ENCODE measurements at regions not wholly inside any gene's neighbourhood (a gene's known extent, or its start where the extent isn't known, plus 50 kb on each side); places are given as distances from the start of the nearest gene placed in this dataset.

DNA sequence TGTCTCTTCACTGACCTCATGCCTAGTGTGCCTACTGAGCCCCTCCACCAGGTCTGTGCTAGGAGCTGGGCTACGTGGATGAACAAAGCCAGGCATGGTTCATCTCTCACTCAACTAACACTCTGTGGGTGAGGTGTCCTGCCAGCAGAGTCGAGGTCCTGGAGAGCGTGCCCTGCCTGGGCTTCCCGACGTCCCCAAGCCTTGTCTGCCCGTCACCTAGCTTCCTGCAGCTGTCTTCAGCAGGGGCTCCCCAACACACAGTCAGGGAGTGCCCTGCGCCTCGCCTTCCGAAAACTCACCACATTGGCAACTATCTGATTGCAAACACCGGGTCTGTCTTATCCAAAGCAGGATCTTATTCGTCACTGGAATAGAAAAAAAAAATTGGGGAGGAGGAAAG lies 167.5 kb upstream of the ZC3H12A start:
- Histone ChIP-seq H3K27ac (ENCODE audit: insufficient read depth, low read length) (no peak overlapping the region), H3K27me3 (ENCODE audit: control insufficient read depth, insufficient read depth, low read length) (no peaks in the 10 kb centered on the region), H3K4me2 (ENCODE audit: extremely low read depth, insufficient read depth, low read length) (no peak overlapping the region), H3K36me3 (ENCODE audit: control insufficient read depth, insufficient read depth, low read length) (no peaks in the 10 kb centered on the region), H2AFZ (ENCODE audit: low read length) (no peak overlapping the region), H3K79me2 (ENCODE audit: control insufficient read depth, insufficient read depth, low read length) (no peaks in the 10 kb centered on the region), H3K4me3 (replicated peaks in 1 of 4; ENCODE audit: control extremely low read depth in 1 of 4, insufficient read depth in 1 of 4, low read depth in 3 of 4, low read length in 4 of 4) (no peak overlapping the region), H3K9ac (ENCODE audit: insufficient read depth, low read length) (no peak overlapping the region), H3K9me3 (ENCODE audit: control insufficient read depth, insufficient read depth, low read depth, low read length) (no peaks in the 10 kb centered on the region), H3K4me1 (ENCODE audit: control insufficient read depth, extremely low read depth, insufficient read depth, low read length) (no peaks in the 10 kb centered on the region), H4K20me1 (ENCODE audit: control insufficient read depth, extremely low read depth, insufficient read depth, low read length) (no peaks in the 10 kb centered on the region)
- TF ChIP-seq EZH2 (IDR thresholded peaks at IDR 0.05; ENCODE audit: low read length, missing control alignments) = no peak
- TF ChIP-seq, protein P1, sequence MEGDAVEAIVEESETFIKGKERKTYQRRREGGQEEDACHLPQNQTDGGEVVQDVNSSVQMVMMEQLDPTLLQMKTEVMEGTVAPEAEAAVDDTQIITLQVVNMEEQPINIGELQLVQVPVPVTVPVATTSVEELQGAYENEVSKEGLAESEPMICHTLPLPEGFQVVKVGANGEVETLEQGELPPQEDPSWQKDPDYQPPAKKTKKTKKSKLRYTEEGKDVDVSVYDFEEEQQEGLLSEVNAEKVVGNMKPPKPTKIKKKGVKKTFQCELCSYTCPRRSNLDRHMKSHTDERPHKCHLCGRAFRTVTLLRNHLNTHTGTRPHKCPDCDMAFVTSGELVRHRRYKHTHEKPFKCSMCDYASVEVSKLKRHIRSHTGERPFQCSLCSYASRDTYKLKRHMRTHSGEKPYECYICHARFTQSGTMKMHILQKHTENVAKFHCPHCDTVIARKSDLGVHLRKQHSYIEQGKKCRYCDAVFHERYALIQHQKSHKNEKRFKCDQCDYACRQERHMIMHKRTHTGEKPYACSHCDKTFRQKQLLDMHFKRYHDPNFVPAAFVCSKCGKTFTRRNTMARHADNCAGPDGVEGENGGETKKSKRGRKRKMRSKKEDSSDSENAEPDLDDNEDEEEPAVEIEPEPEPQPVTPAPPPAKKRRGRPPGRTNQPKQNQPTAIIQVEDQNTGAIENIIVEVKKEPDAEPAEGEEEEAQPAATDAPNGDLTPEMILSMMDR (conservative IDR thresholded peaks at IDR 0.05 in 1 of 2, IDR thresholded peaks at IDR 0.05 in 1 of 2; ENCODE audit: low read depth in 1 of 2, low read length in 2 of 2) = no peak
- no peak for DNase-seq (ENCODE audit: low read depth in 2 of 2)

DNA sequence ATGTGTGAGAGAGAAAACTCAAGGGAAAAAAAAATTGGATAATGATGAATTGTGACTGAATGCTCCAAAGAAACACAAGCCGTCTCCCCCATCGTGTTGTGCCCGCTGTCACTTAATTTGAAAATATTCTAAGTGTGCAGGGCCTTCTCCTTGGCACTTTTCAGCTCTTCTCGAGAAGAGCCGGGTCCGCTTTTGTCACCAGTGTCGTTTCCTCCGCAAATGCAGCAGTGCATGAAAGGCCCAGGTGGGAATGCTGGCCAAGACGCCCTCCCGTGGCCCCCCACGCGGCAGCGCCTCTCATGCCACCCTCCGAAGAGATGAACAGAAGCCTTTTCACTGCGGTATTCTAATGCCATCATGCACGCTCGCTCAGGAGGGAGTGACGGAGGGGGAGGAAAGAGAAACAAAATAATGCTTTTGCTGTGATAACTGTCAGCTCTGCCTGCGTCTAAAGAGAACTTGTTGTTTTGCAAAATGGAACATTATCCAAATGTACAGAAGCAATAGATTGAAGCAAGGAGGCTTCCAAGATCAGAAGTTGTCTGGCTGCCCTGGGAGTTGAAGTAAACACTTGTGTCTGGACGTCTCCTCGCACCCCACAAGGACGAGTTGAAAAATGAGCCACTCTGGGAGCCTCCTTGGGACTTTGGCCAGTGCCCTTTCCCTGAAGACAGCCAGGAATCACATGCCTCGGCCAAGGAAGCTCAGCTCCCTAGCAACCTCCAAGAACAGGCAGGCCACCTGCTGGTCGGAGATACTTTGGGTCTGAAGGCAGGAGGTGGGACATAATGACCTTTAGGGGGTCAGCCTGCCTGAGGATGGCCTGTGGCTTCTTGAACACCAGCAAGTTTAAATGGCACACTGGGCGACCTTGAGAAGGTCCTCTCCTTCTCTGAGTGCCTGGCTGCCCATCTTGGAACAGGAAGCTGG lies 166.1 kb upstream of the ZC3H12A start:
- TF ChIP-seq, protein P1 (conservative IDR thresholded peaks at IDR 0.05 in 1 of 2, IDR thresholded peaks at IDR 0.05 in 1 of 2; ENCODE audit: low read depth in 1 of 2, low read length in 2 of 2) = no peak
- TF ChIP-seq EZH2 (IDR thresholded peaks at IDR 0.05; ENCODE audit: low read length, missing control alignments) = no peak
- Histone ChIP-seq H3K27me3 (ENCODE audit: control insufficient read depth, insufficient read depth, low read length) (no peaks in the 10 kb centered on the region), H3K4me3 (replicated peaks in 1 of 4; ENCODE audit: control extremely low read depth in 1 of 4, insufficient read depth in 1 of 4, low read depth in 3 of 4, low read length in 4 of 4) (no peak overlapping the region)

DNA sequence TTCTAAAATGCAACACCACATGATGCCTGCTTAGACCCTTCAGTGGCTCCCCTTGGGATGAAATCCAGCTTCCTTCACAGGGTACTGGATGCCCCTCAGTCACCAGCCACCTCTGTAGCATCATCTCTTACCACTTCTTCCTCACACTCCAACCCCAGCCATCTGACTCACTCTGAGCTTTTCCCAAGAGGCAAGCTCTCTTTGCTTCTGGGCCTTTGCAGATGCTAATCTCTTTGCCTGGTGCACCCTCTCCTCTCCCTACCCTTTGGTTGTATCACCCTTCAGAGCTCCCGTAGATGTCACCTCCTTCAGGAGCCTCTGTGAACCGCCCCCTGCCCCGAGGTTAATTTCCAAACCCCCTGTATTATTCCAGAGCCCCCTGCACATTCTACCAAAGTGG lies 164.8 kb upstream of the ZC3H12A start:
- Histone ChIP-seq H3K27ac (ENCODE audit: insufficient read depth, low read length) (no peak overlapping the region), H3K9me3 (ENCODE audit: control insufficient read depth, insufficient read depth, low read depth, low read length) (no peaks in the 10 kb centered on the region), H3K27me3 (ENCODE audit: control insufficient read depth, insufficient read depth, low read length) (no peaks in the 10 kb centered on the region), H3K36me3 (ENCODE audit: control insufficient read depth, insufficient read depth, low read length) (no peaks in the 10 kb centered on the region), H4K20me1 (ENCODE audit: control insufficient read depth, extremely low read depth, insufficient read depth, low read length) (no peaks in the 10 kb centered on the region), H3K79me2 (ENCODE audit: control insufficient read depth, insufficient read depth, low read length) (no peaks in the 10 kb centered on the region), H3K4me2 (ENCODE audit: extremely low read depth, insufficient read depth, low read length) (no peak overlapping the region), H3K4me3 (replicated peaks in 1 of 4; ENCODE audit: control extremely low read depth in 1 of 4, insufficient read depth in 1 of 4, low read depth in 3 of 4, low read length in 4 of 4) (no peak overlapping the region), H3K9ac (ENCODE audit: insufficient read depth, low read length) (no peak overlapping the region), H3K4me1 (ENCODE audit: control insufficient read depth, extremely low read depth, insufficient read depth, low read length) (no peaks in the 10 kb centered on the region), H2AFZ (ENCODE audit: low read length) (no peak overlapping the region)
- no peak for TF ChIP-seq EZH2 (IDR thresholded peaks at IDR 0.05; ENCODE audit: low read length, missing control alignments)
- TF ChIP-seq, protein P1 (conservative IDR thresholded peaks at IDR 0.05 in 1 of 2, IDR thresholded peaks at IDR 0.05 in 1 of 2; ENCODE audit: low read depth in 1 of 2, low read length in 2 of 2) = no peak
- no peak for DNase-seq (ENCODE audit: low read depth in 2 of 2)

More for the DNA sequence above, 166.1 kb upstream of the ZC3H12A start:
- Histone ChIP-seq H3K9ac (ENCODE audit: insufficient read depth, low read length) (no peak overlapping the region), H3K79me2 (ENCODE audit: control insufficient read depth, insufficient read depth, low read length) (no peaks in the 10 kb centered on the region), H3K9me3 (ENCODE audit: control insufficient read depth, insufficient read depth, low read depth, low read length) (no peaks in the 10 kb centered on the region), H3K27ac (ENCODE audit: insufficient read depth, low read length) (no peak overlapping the region), H4K20me1 (ENCODE audit: control insufficient read depth, extremely low read depth, insufficient read depth, low read length) (no peaks in the 10 kb centered on the region), H3K36me3 (ENCODE audit: control insufficient read depth, insufficient read depth, low read length) (no peaks in the 10 kb centered on the region), H2AFZ (ENCODE audit: low read length) (no peak overlapping the region), H3K4me2 (ENCODE audit: extremely low read depth, insufficient read depth, low read length) (no peak overlapping the region), H3K4me1 (ENCODE audit: control insufficient read depth, extremely low read depth, insufficient read depth, low read length) (no peaks in the 10 kb centered on the region)
- DNase-seq (ENCODE audit: low read depth in 2 of 2) = no peak

Data from fibroblast of lung (primary cell).